HCEC 1CT (cell line): ENCODE measurements at regions not wholly inside any gene's neighbourhood (a gene's known extent, or its start where the extent isn't known, plus 50 kb on each side); places are given as distances from the start of the nearest gene placed in this dataset.

ENCODE experiments used
- DNase-seq: peaks from one replicate; pipeline ENCODE4 v3.0.0-alpha.2; 2017

DNA sequence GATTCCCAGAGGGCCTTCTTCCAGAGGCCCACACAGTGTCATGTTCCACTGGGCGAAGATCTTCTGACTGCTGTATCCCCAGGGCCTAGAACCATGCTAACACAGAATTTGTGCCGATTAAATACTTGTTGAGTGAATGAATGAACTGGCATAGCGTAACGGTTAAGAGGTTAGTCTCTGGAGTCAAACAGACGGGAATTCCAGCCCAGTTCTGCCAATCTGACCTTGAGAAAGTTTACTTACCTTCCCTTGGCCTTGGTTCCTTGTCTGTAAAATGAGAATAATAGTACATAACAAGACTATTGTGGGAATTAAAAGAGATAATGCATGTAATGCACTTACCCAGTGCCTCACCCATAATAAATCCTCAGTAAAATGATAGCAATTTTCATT is 58.3 kb upstream of the PLAC1 start:
- no peak for DNase-seq

DNA sequence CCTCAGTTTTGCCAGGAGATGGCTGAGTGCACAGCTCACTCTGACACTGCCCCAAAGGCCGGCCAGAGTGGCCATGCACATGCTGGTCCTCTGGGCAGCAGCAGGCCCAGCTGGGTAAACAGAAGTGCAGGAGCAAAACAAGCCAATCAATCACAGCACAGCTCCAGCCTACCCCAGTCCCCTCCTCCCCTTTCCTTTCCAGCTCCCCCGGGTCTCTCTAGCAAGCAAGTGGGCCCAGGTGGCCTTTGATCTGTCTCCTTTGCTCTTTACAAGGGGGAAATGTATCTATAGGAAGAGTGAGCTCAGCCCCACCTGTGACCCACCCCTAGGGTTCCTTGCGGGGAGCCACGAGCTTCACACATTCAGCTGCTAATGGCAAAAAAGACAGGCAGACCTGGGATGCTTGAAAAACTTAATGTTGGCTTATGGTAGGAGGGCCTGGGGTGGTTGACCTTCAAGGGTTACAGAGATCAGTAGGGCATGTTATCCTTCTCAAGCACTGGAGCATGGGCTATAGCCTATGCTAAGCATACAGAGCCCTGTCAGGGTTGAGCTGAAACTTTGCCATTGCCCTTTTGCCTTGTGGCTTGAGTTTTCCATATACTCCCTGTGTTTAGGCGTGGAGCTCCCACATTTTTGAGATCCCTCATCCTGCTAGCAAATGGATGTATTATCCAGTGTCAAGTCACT is 57.8 kb upstream of the PLAC1 start:
- no peak for DNase-seq

DNA sequence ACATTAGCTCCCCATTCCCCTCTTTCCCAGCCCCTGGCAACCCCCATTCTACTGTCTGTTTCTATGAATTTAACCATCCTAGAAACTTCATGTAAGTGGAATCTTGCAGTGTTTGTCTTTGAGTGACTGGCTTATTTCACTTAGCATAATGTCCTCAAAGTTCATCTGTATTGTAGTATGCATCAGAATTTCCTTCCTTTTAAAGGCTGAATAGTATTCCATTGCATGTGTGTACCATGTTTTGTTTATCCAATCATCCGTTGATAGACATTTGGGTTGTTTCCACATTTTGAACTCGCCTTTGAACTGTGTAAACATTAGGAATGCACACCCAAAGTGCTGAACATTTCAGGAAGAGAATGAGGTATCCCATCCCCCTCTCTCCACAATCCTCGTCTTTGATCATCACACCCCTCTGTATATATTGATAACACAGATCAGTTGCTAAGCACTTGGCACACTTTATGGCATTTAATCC is 56.4 kb upstream of the PLAC1 start:
- DNase-seq: no peak

DNA sequence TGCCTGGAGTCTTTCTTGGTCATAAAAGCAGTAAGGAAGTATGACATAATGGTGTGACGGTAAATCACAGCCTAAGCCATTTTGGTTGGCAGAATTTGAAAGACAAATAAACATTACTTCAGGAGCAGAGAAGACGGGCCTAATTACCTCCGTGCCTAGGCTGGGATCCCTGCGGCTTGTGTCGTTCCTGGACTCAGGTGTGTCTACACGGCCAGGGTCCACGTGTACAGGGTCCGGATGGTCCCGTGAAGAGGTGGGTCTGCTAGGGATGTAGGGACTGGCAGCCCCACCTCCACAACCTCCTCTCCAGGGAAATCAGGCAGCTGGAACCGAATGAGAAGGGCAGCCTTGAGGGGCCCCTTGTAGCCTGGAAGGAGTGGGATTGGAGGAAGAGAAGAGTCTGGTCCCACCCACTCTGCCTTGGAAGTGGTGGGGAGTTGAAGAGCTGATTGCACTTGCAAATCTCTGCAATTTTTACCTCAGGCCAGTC is 55.4 kb upstream of the PLAC1 start:
- DNase-seq: no peak

DNA sequence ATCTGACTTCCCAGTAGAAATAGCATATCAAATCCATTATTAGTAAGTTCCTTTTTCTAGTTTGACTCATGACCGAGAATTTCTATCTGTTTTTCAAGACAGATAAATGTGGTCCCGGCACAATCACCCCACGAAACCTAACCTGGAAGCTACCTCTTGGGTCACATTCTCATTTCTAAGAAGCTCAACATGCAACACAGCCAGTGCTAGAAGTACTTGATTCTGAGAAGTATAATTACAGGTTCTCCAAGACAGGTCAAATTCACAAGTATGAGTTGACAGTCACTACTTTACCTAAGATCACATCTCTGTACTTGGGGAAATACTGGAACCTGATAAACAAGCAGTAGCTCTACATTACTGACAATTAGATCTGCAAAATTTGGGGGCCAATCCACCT is 54.0 kb upstream of the PLAC1 start:
- DNase-seq: no peak

DNA sequence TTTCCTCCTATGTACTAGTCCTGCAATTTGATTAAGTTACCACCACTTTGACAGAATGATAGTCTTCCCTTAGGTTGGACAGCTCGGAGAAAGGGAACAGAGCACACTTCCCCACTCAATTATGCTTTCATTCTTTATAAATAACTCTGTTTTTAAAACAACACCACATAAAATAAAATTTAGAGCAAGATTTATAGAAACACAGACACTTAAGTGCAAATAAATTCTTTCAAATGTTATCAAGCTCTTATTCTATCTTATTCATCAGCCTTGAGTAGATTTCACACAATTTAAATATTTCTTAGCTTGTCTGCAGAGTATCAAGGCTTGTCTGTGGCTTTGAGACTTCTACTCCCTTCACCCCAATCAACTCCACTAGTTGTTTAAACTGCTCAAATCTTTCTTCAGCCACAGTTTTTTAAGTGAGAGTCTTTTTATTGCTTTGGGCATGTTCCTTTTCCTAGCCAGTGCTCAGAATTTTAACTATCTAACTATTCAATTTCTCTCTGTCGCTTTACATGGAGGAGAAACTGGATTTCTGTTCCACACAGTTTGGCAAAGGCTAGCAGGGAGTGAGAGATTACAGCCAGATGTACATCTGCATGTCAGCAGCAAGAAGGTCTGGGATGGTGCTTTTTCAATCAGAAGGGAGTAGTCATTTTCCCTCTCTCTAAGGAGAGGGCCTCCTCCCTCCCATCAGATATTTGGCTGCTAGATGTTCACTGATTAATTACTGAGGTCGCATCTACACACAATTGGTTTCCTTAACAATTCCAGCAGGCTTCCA is 53.1 kb upstream of the PLAC1 start:
- DNase-seq: no peak
